RWPE1 (cell line): ENCODE measurements at regions not wholly inside any gene's neighbourhood (a gene's known extent, or its start where the extent isn't known, plus 50 kb on each side); places are given as distances from the start of the nearest gene placed in this dataset.

ENCODE experiments used
- CTCF ChIA-PET: fragments of 350-600 bp; sonication (Branson Sonifier 250); formaldehyde crosslinking; extraction: SDS; loops from one replicate; lab custom pipeline; 2021; lab: Yijun Ruan, JAX
- POLR2A ChIA-PET: fragments of 400-600 bp; formaldehyde crosslinking; extraction: SDS; loops from one replicate; lab custom pipeline; 2020; ENCODE audit warnings: antibody characterized with exemption; ENCODE audit not compliant: low non-redundant PET; lab: Yijun Ruan, JAX
- DNase-seq: peaks from one replicate; pipeline ENCODE4 v3.0.0; 2012; ENCODE audit warnings: low spot score
- H3K27ac ChIP-seq: fragments of 450-650 bp; 2 replicates; pipeline ENCODE4 v1.5.1; 2017
- CTCF ChIP-seq: fragments of 450-650 bp; conservative IDR thresholded peaks from 2 replicates; pipeline ENCODE4 v1.5.1; 2017; ENCODE audit warnings: low read depth, mild to moderate bottlenecking

- no peak overlapping the region for H3K27ac ChIP-seq
- no peak for TF ChIP-seq CTCF
- no peak for DNase-seq
- ChIA-PET POLR2A (no interaction called here), CTCF (no interaction called here)
These were observed 76.5 kb upstream of the GSE1 start for GRCh38 chr16:85536411-85537330.

DNA sequence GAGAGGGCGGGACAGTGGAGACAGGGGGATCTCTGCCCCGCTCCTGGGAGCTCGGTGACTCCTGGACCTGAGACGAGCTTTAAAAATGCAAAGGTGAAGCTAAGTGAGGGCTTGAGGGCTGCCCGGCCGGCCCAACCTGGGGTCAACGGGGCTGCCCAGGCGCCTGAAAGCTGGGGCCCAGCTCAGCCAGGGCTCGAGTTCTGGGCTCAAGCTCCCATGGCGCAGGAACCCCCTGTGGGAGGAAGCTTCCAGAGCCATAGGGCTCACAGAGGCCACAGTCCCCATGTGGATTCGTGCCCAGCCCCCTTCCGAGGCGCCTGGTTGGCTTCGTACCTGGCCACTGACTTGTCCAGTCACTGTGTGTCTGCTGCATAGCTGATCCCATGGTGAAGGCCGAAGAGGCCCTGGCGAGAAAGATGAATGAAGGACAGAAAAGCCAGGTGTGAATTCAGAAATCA is 75.8 kb upstream of the GSE1 start:
- no peak overlapping the region for H3K27ac ChIP-seq
- ChIA-PET CTCF (no interaction called here), POLR2A (no interaction called here)
- DNase-seq: no peak
- no peak for TF ChIP-seq CTCF

GRCh38 chr16:85537795-85538401 is 75.2 kb upstream of the GSE1 start:
- POLR2A ChIA-PET: no interaction called here

GRCh38 chr16:85539084-85539483 is 74.0 kb upstream of the GSE1 start:
- DNase-seq: no peak
- H3K27ac ChIP-seq: no peak overlapping the region
- ChIA-PET CTCF (interaction anchor here (0.5 to 2.3 kb wide), 3 partner anchors 10 to 37 kb away, joined by 3 to 18 read pairs (median 5); no protein-coding TSS in a partner anchor), POLR2A (no interaction called here)
- TF ChIP-seq CTCF: no peak

More at GRCh38 chr16:85537795-85538401, 75.2 kb upstream of the GSE1 start:
- no peak for TF ChIP-seq CTCF
- H3K27ac ChIP-seq: no peak overlapping the region
- CTCF ChIA-PET: interaction anchor here (0.6 to 2.3 kb wide), 3 partner anchors 9 to 72 kb away, joined by 3 to 18 read pairs (median 3); no protein-coding TSS in a partner anchor
- no peak for DNase-seq

GRCh38 chr16:85539629-85540291 is 73.4 kb upstream of the GSE1 start:
- H3K27ac ChIP-seq: no peak overlapping the region
- CTCF ChIA-PET: interaction anchor here (0.5 to 2.3 kb wide), 2 partner anchors 10 to 37 kb away, joined by 5 to 18 read pairs; no protein-coding TSS in a partner anchor
- DNase-seq: no peak
- POLR2A ChIA-PET: no interaction called here
- no peak for TF ChIP-seq CTCF

- no peak for DNase-seq
- no peak overlapping the region for H3K27ac ChIP-seq
- ChIA-PET CTCF (no interaction called here), POLR2A (no interaction called here)
- no peak for TF ChIP-seq CTCF
These were observed 71.9 kb upstream of the GSE1 start for GRCh38 chr16:85541181-85541580.
